ENCODE measurements at regions not wholly inside any gene's neighbourhood (a gene's known extent, or its start where the extent isn't known, plus 50 kb on each side); places are given as distances from the start of the nearest gene placed in this dataset.

GRCh38 chr5:120326651-120327050 lies 137.4 kb upstream of the PRR16 start:
- TF ChIP-seq EZH2 (IDR thresholded peaks at IDR 0.05; ENCODE audit: insufficient read depth, low read length), result no peak
- no peak for TF ChIP-seq CTCF (IDR thresholded peaks at IDR 0.05; ENCODE audit: insufficient read depth, low read depth, low read length)
